Peyer's patch (tissue), 4 donors: ENCODE measurements at regions not wholly inside any gene's neighbourhood (a gene's known extent, or its start where the extent isn't known, plus 50 kb on each side); places are given as distances from the start of the nearest gene placed in this dataset.

ENCODE experiments used
- POLR2A ChIP-seq, 2 donors: fragments of 450-650 bp; IDR thresholded peaks; one replicate each; pipeline ENCODE4 v1.5.1; 2017; ENCODE audit warnings: antibody characterized with exemption in 2 of 2, mild to moderate bottlenecking in 2 of 2, moderate library complexity in 2 of 2
- TF ChIP-seq, protein P1 (sequence below), 6 experiments: fragments of 450-650 bp in 4 of 6; fragments of 200-600 bp in 2 of 6; sonication (generic) in 1 of 6; IDR thresholded peaks; one replicate each; pipeline ENCODE4 v1.5.1; 2017 to 2019; ENCODE audit warnings: antibody characterized with exemption in 6 of 6, mild to moderate bottlenecking in 3 of 6, moderate library complexity in 1 of 6

DNA sequence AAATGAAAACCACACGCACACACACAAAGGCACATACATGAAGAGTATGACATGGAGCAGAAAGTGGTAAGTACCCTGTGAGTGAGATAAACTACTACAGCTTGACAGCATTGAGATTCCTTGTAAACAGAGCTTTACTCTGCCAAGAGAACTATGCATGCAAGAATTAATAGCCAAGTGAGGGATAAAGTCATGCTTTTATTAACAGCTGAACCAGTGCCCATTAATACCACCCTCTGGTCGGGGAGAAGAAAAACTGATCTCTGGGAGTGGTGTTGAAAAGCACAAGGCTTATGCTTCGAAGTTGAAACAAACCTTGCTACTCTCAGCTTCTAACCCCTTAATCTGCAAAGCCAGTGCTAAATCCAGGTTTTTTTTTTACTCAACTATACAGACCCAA, 95.9 kb upstream of the C1QTNF7 start:
- TF ChIP-seq, protein P1, sequence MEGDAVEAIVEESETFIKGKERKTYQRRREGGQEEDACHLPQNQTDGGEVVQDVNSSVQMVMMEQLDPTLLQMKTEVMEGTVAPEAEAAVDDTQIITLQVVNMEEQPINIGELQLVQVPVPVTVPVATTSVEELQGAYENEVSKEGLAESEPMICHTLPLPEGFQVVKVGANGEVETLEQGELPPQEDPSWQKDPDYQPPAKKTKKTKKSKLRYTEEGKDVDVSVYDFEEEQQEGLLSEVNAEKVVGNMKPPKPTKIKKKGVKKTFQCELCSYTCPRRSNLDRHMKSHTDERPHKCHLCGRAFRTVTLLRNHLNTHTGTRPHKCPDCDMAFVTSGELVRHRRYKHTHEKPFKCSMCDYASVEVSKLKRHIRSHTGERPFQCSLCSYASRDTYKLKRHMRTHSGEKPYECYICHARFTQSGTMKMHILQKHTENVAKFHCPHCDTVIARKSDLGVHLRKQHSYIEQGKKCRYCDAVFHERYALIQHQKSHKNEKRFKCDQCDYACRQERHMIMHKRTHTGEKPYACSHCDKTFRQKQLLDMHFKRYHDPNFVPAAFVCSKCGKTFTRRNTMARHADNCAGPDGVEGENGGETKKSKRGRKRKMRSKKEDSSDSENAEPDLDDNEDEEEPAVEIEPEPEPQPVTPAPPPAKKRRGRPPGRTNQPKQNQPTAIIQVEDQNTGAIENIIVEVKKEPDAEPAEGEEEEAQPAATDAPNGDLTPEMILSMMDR (IDR thresholded peaks at IDR 0.05) = no peak
- no peak for TF ChIP-seq POLR2A (IDR thresholded peaks at IDR 0.05)
